ENCODE measurements at regions not wholly inside any gene's neighbourhood (a gene's known extent, or its start where the extent isn't known, plus 50 kb on each side); places are given as distances from the start of the nearest gene placed in this dataset.

GRCh38 chr3:157871248-157871647 lies 235.0 kb downstream of the SHOX2 start:
- Histone ChIP-seq H4K8ac (ENCODE audit: extremely low read depth, insufficient read depth, low read length) (no peak overlapping the region), H3K27ac (ENCODE audit: low read depth, low read length) (no peak overlapping the region), H3K79me1 (ENCODE audit: low read depth, low read length) (no peaks in the 10 kb centered on the region), H3K23me2 (ENCODE audit: low read depth, low read length) (no peaks in the 10 kb centered on the region), H3K27me3 (replicated peaks in 1 of 4; ENCODE audit: control insufficient read depth in 3 of 4, extremely low read depth in 1 of 4, insufficient read depth in 3 of 4, low read length in 3 of 4) (no peaks in the 10 kb centered on the region), H2BK12ac (ENCODE audit: low read depth, low read length) (no peak overlapping the region), H3K4me2 (ENCODE audit: insufficient read depth in 1 of 2, low read depth in 2 of 2, low read length in 2 of 2) (no peak overlapping the region), H4K20me1 (replicated peaks in 1 of 2; ENCODE audit: control insufficient read depth in 1 of 2, insufficient read depth in 2 of 2, low read length in 2 of 2) (no peaks in the 10 kb centered on the region), H3K9ac (replicated peaks in 1 of 4; ENCODE audit: extremely low read depth in 1 of 4, low read depth in 3 of 4, low read length in 3 of 4) (no peak overlapping the region), H2BK15ac (ENCODE audit: low read length) (no peak overlapping the region), H2AFZ (ENCODE audit: low read length) (no peak overlapping the region), H3K9me3 (ENCODE audit: insufficient read depth in 2 of 2, low read depth in 1 of 2, low read length in 1 of 2) (no peaks in the 10 kb centered on the region), H3K23ac (ENCODE audit: insufficient read length) (no peak overlapping the region), H3K36me3 (ENCODE audit: control insufficient read depth in 2 of 4, insufficient read depth in 4 of 4, low read length in 3 of 4) (no peaks in the 10 kb centered on the region), H2AK5ac (ENCODE audit: low read depth, low read length) (no peak overlapping the region), H4K91ac (replicated peaks; ENCODE audit: insufficient read length, low read length) (no peak overlapping the region), H3K79me2 (ENCODE audit: control insufficient read depth in 1 of 2, insufficient read depth in 2 of 2, low read length in 2 of 2) (no peaks in the 10 kb centered on the region), H2BK5ac (ENCODE audit: low read depth, low read length) (no peak overlapping the region), H3K4me1 (replicated peaks in 1 of 4; ENCODE audit: control insufficient read depth in 3 of 4, insufficient read depth in 4 of 4, low read length in 3 of 4) (no peaks in the 10 kb centered on the region; a peak in 1 of 7 replicates), H2BK20ac (ENCODE audit: low read length) (no peak overlapping the region), H3K4ac (replicated peaks; ENCODE audit: insufficient read length, low read depth, low read length) (no peak overlapping the region), H3K18ac (ENCODE audit: extremely low read depth, low read length) (no peak overlapping the region), H3K4me3 (ENCODE audit: extremely low read depth in 1 of 4, insufficient read depth in 2 of 4, low read depth in 3 of 4, low read length in 4 of 4) (no peak overlapping the region), H2BK120ac (replicated peaks; ENCODE audit: low read depth, low read length) (no peak overlapping the region), H3K56ac (replicated peaks; ENCODE audit: insufficient read length, low read depth, low read length) (no peak overlapping the region), H4K5ac (ENCODE audit: insufficient read length, low read depth, low read length) (no peak overlapping the region), H3K14ac (ENCODE audit: insufficient read length) (no peak overlapping the region)
- 97% methylated on average over 7 of the region's 7 CpGs; no CpG with 5 or more reads in 1 of the 2 experiments for WGBS, 2 experiments (ENCODE audit: extremely low coverage in 1 of 2, insufficient coverage in 1 of 2, insufficient read length in 1 of 2, insufficient replicate concordance in 2 of 2, low coverage in 1 of 2, low lambda C conversion rate in 2 of 2, missing lambda C conversion rate in 1 of 2)
- ChIA-PET CTCF (ENCODE audit: partially characterized antibody) (no interaction called here), POLR2A (ENCODE audit: partially characterized antibody) (no interaction called here)
- TF ChIP-seq KDM1A (IDR thresholded peaks at IDR 0.05; ENCODE audit: borderline replicate concordance, low read length) (no peak), CEBPB (IDR thresholded peaks at IDR 0.05; ENCODE audit: low read depth, low read length) (peak; percentile 89)
- FAIRE-seq, result no peak
- no peak for DNase-seq (ENCODE audit: low read depth in 1 of 2, low spot score in 2 of 2)
